Posterior vena cava (tissue), 2 donors: ENCODE measurements at regions not wholly inside any gene's neighbourhood (a gene's known extent, or its start where the extent isn't known, plus 50 kb on each side); places are given as distances from the start of the nearest gene placed in this dataset.
"Not testable (repeated sequence)": the region's sequence is repeated elsewhere in the genome, so short reads cannot be mapped to it uniquely, and the experiment has no call there.

Experiments
- DNase-seq: peaks from one replicate; pipeline ENCODE4 v3.0.0-alpha.2; 2020; ENCODE audit warnings: low spot score
- intact Hi-C, 2 donors: fragments of 100-400 bp; cut with DNase I; formaldehyde crosslinking; loops; one replicate each; pipeline versions ENCODE4 v1.14.1 to v1.14.2; 2022 to 2023
- donor health status: DM: yes; HTN: yes; CAD: no.
- donor health status: DM: yes; HTN: yes; CAD: no.

- DNase-seq, result no peak
- intact Hi-C loops, result no loop called here
Measured at GRCh38 chr14:21894003-21894897, 220.6 kb upstream of the OR4E1 start.

- DNase-seq, result no peak
- intact Hi-C loops, result no loop called here
Measured at GRCh38 chr14:21891921-21892320, 218.3 kb upstream of the OR4E1 start.

- intact Hi-C loops, result no loop called here
- DNase-seq, result no peak
Measured at GRCh38 chr14:21884995-21885394, 211.4 kb upstream of the OR4E1 start.

GRCh38 chr14:21882226-21882625 lies 208.6 kb upstream of the OR4E1 start:
- intact Hi-C loops, result no loop called here
- DNase-seq, result no peak

- intact Hi-C loops, result no loop called here
- DNase-seq, result no peak
Measured at GRCh38 chr14:21880918-21881317, 207.3 kb upstream of the OR4E1 start.

- intact Hi-C loops, result no loop called here
- DNase-seq, result no peak
Measured at GRCh38 chr14:21875791-21876190, 202.2 kb upstream of the OR4E1 start.

GRCh38 chr14:21874946-21875345 lies 201.3 kb upstream of the OR4E1 start:
- DNase-seq, result no peak
- intact Hi-C loops, result no loop called here

- DNase-seq, result no peak
- intact Hi-C loops, result no loop called here
Measured at GRCh38 chr14:21874167-21874566, 200.5 kb upstream of the OR4E1 start.

- DNase-seq, result no peak
- intact Hi-C loops, result no loop called here
Measured at GRCh38 chr14:21868442-21869046, 194.9 kb upstream of the OR4E1 start.

GRCh38 chr14:21867541-21867940 lies 193.9 kb upstream of the OR4E1 start:
- intact Hi-C loops, result no loop called here
- DNase-seq, result no peak

GRCh38 chr14:21866479-21866878 lies 192.9 kb upstream of the OR4E1 start:
- intact Hi-C loops, result no loop called here
- no peak for DNase-seq

- no peak for DNase-seq
- intact Hi-C loops, result no loop called here
Measured at GRCh38 chr14:21863289-21863688, 189.7 kb upstream of the OR4E1 start.

GRCh38 chr14:21861153-21861552 lies 187.5 kb upstream of the OR4E1 start:
- intact Hi-C loops, result no loop called here
- no peak for DNase-seq

- intact Hi-C loops, result no loop called here
- no peak for DNase-seq
Measured at GRCh38 chr14:21860172-21860571, 186.6 kb upstream of the OR4E1 start.

GRCh38 chr14:21852775-21853174 lies 179.2 kb upstream of the OR4E1 start:
- intact Hi-C loops, result no loop called here
- no peak for DNase-seq

GRCh38 chr14:21852061-21852664 lies 178.5 kb upstream of the OR4E1 start:
- no peak for DNase-seq
- intact Hi-C loops, result no loop called here

- intact Hi-C loops, DNase-seq: not testable (repeated sequence)
Measured at GRCh38 chr14:21846902-21847301, 173.3 kb upstream of the OR4E1 start.

- DNase-seq, result peak; percentile 72
- intact Hi-C loops, result no loop called here
Measured at GRCh38 chr14:21846227-21846885, 172.7 kb upstream of the OR4E1 start.

- intact Hi-C loops, result no loop called here
- no peak for DNase-seq
Measured at GRCh38 chr14:21840765-21841164, 167.1 kb upstream of the OR4E1 start.

GRCh38 chr14:21833836-21834235 lies 160.2 kb upstream of the OR4E1 start:
- DNase-seq, result no peak
- intact Hi-C loops, result no loop called here
